ENCODE measurements at regions not wholly inside any gene's neighbourhood (a gene's known extent, or its start where the extent isn't known, plus 50 kb on each side); places are given as distances from the start of the nearest gene placed in this dataset.

DNA sequence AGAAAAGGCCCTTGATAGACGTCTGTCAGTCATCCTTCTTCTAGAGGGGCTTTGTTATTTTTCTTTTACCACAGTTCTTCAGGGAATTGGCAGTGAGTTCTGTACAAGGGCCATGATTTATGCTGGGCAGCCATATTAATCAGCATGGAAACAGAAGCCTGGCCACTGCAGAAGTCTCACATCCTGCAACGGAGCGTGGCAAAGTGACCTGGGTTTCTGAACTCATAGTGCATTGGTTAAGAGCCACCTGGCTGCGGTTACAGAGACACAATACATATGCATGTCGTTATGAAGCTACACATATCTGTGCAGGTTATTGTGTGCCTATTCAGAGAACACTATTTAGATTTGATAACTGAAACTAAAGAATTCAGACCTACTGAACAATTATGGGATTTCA is 419.4 kb upstream of the CELF2 start:
- Histone ChIP-seq H3K36me3 (no peaks in the 10 kb centered on the region), H3K27me3 (no peaks in the 10 kb centered on the region), H3K27ac (no peak overlapping the region), H3K9me3 (no peaks in the 10 kb centered on the region), H3K4me1 (no peaks in the 10 kb centered on the region), H3K4me3 (no peak overlapping the region)
- intact Hi-C loops (cut with DNase I; ENCODE audit: low total_unique reads), result no loop called here
- DNase-seq, result no peak
- TF ChIP-seq, protein P1, sequence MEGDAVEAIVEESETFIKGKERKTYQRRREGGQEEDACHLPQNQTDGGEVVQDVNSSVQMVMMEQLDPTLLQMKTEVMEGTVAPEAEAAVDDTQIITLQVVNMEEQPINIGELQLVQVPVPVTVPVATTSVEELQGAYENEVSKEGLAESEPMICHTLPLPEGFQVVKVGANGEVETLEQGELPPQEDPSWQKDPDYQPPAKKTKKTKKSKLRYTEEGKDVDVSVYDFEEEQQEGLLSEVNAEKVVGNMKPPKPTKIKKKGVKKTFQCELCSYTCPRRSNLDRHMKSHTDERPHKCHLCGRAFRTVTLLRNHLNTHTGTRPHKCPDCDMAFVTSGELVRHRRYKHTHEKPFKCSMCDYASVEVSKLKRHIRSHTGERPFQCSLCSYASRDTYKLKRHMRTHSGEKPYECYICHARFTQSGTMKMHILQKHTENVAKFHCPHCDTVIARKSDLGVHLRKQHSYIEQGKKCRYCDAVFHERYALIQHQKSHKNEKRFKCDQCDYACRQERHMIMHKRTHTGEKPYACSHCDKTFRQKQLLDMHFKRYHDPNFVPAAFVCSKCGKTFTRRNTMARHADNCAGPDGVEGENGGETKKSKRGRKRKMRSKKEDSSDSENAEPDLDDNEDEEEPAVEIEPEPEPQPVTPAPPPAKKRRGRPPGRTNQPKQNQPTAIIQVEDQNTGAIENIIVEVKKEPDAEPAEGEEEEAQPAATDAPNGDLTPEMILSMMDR (IDR thresholded peaks at IDR 0.05), result no peak

DNA sequence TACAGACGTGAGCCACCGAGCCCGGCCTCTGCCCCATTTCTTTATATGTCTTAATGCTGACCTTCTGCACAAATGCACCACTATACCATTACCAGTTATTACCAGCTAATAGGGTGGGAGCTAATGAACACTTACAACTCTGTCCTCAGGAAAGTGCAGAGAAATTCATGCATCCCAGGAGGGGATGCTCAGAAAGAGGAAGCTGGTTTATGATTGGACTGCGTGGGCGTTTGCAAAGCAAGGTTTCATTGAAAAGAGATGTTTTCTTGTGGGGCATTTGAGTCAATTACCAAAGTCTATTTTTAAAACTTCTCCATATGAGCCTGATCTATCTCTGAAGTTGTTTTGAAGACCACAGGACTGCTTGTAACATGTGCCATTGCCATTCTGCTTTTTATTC is 417.7 kb upstream of the CELF2 start:
- TF ChIP-seq, protein P1 (IDR thresholded peaks at IDR 0.05), result no peak
- Histone ChIP-seq H3K9me3 (no peaks in the 10 kb centered on the region), H3K27ac (no peak overlapping the region), H3K4me3 (no peak overlapping the region), H3K27me3 (no peaks in the 10 kb centered on the region), H3K4me1 (peaks cover 0 to 1% (median 0%) of the 10 kb centered on the region in 4 donors), H3K36me3 (no peaks in the 10 kb centered on the region)
- intact Hi-C loops (cut with DNase I; ENCODE audit: low total_unique reads), result no loop called here
- no peak for DNase-seq

DNA sequence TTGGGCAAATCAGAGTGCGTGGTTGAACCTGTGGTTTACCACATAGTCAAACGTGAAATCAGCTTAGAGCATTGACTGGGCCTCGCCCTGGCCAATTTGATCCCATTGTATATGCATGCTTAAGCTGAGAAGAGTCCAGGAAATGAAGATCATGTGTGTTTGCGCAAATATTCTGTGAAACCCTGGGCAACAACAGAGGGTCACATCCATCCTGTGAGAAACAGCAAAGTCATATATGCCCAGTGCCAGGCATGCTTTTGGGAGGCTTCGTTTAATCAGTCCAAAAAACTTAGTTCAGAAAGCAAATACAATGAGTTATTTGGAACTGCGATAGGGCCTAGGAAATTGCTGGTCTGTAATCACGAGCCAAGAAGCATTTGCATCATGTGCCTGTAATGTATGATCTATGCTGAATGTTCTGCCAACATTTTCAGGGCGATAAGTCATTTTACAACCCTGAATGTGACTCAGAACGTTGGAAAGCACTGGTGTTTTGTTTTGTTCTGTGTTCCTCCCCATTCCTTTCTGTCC is 412.1 kb upstream of the CELF2 start:
- H3K27ac ChIP-seq, result peak overlapping the region; percentile 79 to 80

DNA sequence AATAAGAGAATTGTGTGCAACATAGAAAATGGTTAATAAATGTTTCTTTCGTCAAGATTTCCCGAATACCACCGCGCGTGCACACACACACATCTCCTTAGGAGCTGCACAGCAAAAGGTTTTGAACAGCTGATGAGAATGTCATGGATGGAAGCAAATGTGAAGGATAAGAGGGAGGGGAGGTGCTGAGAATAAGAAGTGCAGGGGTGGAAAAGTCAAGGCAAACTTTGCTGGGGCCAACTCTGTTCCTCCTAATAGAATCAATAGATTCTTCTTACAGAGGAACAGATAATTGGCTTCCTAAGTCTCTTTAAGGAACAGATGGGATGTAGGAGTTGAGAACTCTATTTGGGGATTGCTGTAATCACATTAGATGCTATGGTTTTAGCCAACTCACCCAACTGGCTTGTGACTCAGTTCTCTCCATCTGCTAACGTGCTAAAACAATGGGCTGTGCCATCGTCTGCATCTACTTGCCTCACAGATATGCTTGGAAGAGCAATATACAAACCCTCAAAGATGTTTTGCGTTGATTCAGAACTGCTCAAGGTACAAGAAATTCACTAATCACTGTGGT is 408.2 kb upstream of the CELF2 start:
- Histone ChIP-seq H3K4me3 (no peak overlapping the region), H3K27ac (no peak overlapping the region), H3K36me3 (no peaks in the 10 kb centered on the region), H3K27me3 (no peaks in the 10 kb centered on the region), H3K4me1 (peaks cover 0 to 36% (median 8%) of the 10 kb centered on the region in 4 donors), H3K9me3 (no peaks in the 10 kb centered on the region)
- TF ChIP-seq, protein P1 (IDR thresholded peaks at IDR 0.05), result no peak
- DNase-seq, result no peak
- intact Hi-C loops (cut with DNase I; ENCODE audit: low total_unique reads), result no loop called here

More for the DNA sequence above, 412.1 kb upstream of the CELF2 start:
- TF ChIP-seq, protein P1 (IDR thresholded peaks at IDR 0.05), result no peak
- no peaks in the 10 kb centered on the region for H3K27me3 ChIP-seq
- H3K4me3 ChIP-seq, result no peak overlapping the region
- H3K4me1 ChIP-seq, result peaks cover 0 to 17% (median 3%) of the 10 kb centered on the region in 4 donors
- DNase-seq, result peak; percentile 54 to 77
- no peaks in the 10 kb centered on the region for H3K9me3 ChIP-seq
- no peaks in the 10 kb centered on the region for H3K36me3 ChIP-seq
- intact Hi-C loops (cut with DNase I; ENCODE audit: low total_unique reads), result no loop called here

GRCh38 chr10:10610171-10610570 is 407.5 kb upstream of the CELF2 start:
- no peak overlapping the region for H3K4me3 ChIP-seq
- peaks cover 0 to 33% (median 7%) of the 10 kb centered on the region in 4 donors for H3K4me1 ChIP-seq
- intact Hi-C loops (cut with DNase I; ENCODE audit: low total_unique reads), result no loop called here
- H3K27me3 ChIP-seq, result no peaks in the 10 kb centered on the region
- TF ChIP-seq, protein P1 (IDR thresholded peaks at IDR 0.05), result no peak
- H3K36me3 ChIP-seq, result no peaks in the 10 kb centered on the region
- no peak for DNase-seq
- no peak overlapping the region for H3K27ac ChIP-seq
- H3K9me3 ChIP-seq, result no peaks in the 10 kb centered on the region

All from tibial artery (tissue), 4 donors.